ENCODE measurements at regions not wholly inside any gene's neighbourhood (a gene's known extent, or its start where the extent isn't known, plus 50 kb on each side); places are given as distances from the start of the nearest gene placed in this dataset.

- no peak for DNase-seq
These were observed 423.5 kb downstream of the TUSC7 start for GRCh38 chr3:117133066-117133465.

GRCh38 chr3:117135207-117135606 is 425.6 kb downstream of the TUSC7 start:
- DNase-seq, result no peak

GRCh38 chr3:117136003-117136402 is 426.4 kb downstream of the TUSC7 start:
- DNase-seq, result no peak

DNA sequence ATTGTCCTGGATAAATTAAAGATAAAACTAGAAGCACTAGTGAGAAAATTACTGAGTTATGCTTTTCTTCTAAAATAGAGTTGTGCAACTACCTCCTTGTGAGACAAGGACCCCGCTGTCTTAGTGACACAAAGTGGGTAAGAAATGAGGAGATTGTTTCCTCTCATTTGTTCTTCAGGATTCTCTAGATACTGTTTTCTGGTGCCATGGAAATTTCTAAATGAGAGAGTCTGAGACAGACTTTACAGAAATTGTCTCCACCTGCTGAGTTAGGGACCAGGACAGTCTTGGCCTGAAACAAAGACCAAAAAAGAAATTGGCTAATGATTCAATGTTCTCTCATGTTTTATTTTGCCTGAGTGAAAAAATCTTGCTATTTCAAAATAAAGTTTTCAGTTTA is 427.5 kb downstream of the TUSC7 start:
- no peak for DNase-seq

DNA sequence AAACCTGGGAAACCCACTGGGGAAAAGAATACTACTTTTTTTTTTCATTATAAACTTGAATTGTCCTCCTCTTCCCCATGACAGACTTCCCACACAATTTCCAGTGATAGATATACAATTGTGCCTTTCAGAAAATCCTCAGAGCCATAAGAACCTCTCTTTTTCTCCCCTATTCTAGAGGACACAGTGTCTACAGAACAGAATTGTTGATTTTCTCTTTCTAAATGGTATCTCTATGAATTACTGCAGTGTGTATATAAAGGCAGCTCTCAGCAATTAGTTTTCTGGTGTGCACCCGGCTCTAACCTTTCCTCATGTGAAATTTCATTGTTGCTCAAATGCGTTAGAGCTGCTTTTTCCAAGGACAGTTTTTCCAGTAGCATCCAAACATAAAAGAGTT is 430.1 kb downstream of the TUSC7 start:
- no peak for DNase-seq

GRCh38 chr3:117141812-117142211 is 432.2 kb downstream of the TUSC7 start:
- no peak for DNase-seq

DNA sequence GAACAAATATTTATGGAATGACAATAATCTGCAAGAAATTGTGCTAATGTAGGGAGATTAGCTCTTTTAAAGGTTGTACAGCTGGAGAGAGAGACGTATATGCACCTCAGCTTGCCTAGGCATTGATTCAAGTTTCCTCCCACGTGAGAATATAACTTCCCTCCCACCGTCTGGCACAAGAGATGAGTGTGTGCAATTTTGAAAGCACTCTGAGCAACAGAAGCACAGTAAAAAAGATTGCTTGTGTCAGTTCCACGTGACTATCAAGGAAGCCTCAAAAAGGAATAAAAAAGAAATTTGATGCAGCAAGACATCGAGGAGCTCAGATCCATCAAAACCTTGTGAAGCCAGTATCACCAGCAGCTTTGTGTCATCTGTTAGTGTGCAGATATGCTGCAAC is 435.3 kb downstream of the TUSC7 start:
- no peak for DNase-seq

- DNase-seq, result no peak
These were observed 436.1 kb downstream of the TUSC7 start for GRCh38 chr3:117145677-117146076.

GRCh38 chr3:117146571-117146970 is 437.0 kb downstream of the TUSC7 start:
- no peak for DNase-seq

- no peak for DNase-seq
These were observed 440.0 kb downstream of the TUSC7 start for GRCh38 chr3:117149584-117149983.

DNA sequence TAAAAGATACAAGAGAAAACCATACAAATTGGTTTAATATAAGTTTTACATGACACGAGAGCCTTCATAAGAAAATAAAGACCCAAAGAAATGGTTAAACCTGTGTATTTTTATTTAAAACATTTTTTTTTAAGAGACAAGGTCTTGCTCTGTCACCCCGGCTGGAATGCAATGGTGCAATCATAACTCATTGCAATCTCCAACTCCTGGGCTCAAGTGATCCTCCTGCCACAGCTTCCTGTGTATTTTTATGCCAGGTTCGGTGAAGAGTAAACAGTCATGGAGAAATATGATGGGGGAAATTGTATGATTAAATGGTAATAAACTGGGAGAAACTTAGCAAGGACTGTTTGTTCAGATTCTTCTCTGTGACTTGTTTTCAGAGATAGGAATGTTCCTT is 441.0 kb downstream of the TUSC7 start:
- DNase-seq, result no peak

- no peak for DNase-seq
These were observed 450.6 kb downstream of the TUSC7 start for GRCh38 chr3:117160176-117160575.

DNA sequence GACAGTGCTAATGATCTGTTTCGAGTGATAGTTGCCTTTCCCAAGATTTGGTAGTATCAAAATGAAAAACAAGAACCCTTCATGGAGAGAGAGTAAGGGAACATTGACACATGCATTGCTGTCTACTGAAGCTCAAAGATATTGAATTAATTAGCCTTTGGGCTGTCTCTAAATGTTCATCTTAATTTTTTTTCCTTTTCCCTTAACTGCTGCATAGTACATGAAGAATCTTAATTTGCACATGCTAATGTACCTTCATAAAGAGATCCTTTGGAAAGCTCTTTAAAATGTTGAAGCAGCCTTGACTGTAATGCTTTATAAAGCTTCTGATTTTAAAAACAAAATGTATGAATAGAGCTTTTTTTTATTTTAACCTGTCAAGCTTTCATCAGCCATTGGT is 452.2 kb downstream of the TUSC7 start:
- no peak for DNase-seq

- DNase-seq, result no peak
These were observed 455.6 kb downstream of the TUSC7 start for GRCh38 chr3:117165176-117165575.

- no peak for DNase-seq
These were observed 456.0 kb downstream of the TUSC7 start for GRCh38 chr3:117165601-117166051.

- DNase-seq, result no peak
These were observed 459.3 kb downstream of the TUSC7 start for GRCh38 chr3:117168896-117169295.

- no peak for DNase-seq
These were observed 460.5 kb downstream of the TUSC7 start for GRCh38 chr3:117170094-117170493.

DNA sequence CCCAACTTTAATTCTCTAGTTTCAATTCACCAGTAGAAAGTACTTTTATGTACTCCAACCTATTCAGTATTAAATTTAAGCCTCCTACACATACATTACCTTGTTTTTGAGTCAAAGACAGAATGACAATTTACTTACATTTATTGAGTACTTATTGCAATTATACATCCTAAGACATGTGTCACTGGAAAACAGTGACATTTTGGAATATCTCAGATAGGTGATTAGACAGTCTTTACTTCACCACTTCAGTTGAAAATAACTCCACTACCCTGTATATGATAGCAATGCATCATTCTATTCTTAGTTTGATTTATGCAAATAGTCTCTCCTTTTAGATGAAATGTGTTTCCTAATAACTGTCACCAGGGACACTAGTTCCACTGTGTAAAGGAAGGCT is 461.5 kb downstream of the TUSC7 start:
- no peak for DNase-seq

- no peak for DNase-seq
These were observed 462.8 kb downstream of the TUSC7 start for GRCh38 chr3:117172426-117172825.

DNA sequence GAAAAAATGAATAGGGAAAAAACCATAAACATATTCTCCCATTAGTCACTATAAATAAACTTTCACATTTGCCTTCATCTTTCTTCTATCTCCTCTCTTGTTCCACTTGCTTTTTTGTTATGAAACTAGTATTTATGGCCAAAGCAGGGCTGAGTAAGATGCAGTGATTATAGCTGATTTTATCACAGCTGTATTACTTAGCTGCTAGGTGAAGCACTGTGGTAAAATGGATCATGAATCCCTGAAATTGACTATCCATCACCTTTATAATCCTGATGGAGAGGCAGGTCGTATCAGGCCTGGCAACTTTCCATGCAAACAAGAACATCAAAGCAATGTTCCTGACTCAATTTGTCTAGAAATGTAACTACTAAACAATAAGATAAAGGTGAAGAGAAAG is 471.6 kb downstream of the TUSC7 start:
- no peak for DNase-seq

- DNase-seq, result no peak
These were observed 475.0 kb downstream of the TUSC7 start for GRCh38 chr3:117184574-117184973.

GRCh38 chr3:117191245-117191644 is 481.7 kb downstream of the TUSC7 start:
- no peak for DNase-seq

DNA sequence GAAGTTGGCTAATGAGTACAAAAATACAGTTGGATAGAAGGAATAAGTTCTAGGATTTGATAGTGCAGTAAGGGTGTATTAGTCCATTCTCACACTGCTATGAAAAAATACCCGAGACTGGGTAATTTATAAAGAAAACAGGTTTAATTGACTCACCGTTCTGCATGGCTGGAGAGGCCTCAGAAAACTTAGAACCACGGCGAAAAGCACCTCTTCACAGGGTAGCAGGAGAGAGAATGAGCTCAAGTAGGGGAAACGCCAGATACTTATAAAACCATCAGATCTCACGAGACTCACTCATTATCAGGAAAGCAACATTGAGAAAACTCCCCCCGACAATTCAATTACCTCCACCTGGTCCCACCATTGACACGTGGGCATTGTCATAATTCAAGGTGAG is 483.3 kb downstream of the TUSC7 start:
- DNase-seq, result no peak

DNA sequence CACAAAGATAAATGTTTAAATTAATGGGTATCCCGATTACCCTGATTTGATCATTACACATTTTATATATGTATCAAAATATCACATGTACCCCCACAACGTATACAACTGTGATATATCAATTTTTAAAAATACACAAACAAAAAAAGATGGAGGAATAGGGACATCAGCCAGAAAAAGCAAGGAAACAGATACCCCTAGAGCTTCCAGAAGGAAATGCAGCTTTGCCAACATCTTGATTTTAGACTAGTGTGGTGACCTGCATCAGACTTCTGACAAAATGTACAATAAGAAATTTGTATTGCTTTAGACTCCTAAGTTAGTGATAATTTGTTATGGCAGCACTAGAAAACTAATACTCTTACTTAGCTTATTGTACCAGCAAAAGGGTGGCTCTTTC is 483.8 kb downstream of the TUSC7 start:
- no peak for DNase-seq

GRCh38 chr3:117195034-117195433 is 485.5 kb downstream of the TUSC7 start:
- DNase-seq, result no peak

- no peak for DNase-seq
These were observed 491.4 kb downstream of the TUSC7 start for GRCh38 chr3:117200962-117201361.
